Activated naive CD8-positive, alpha-beta T cell (primary cell): ENCODE measurements at regions not wholly inside any gene's neighbourhood (a gene's known extent, or its start where the extent isn't known, plus 50 kb on each side); places are given as distances from the start of the nearest gene placed in this dataset.

Experiments used
- H3K27ac Mint-ChIP-seq: one replicate; pipeline ENCODE4 v1.8.0; 2021; ENCODE audit warnings: mixed read lengths
- H3K27me3 Mint-ChIP-seq: one replicate; pipeline ENCODE4 v1.8.0; 2021; ENCODE audit warnings: mixed read lengths
- H3K36me3 Mint-ChIP-seq: one replicate; pipeline ENCODE4 v1.8.0; 2021; ENCODE audit warnings: mixed read lengths
- H3K4me1 Mint-ChIP-seq: one replicate; pipeline ENCODE4 v1.8.0; 2021; ENCODE audit warnings: low read depth, mixed read lengths
- H3K4me3 Mint-ChIP-seq: one replicate; pipeline ENCODE4 v1.8.0; 2021; ENCODE audit warnings: mild to moderate bottlenecking, mixed read lengths
- H3K9me3 Mint-ChIP-seq: one replicate; pipeline ENCODE4 v1.8.0; 2021; ENCODE audit warnings: low read depth, mixed read lengths

- Mint-ChIP-seq H3K9me3 (peaks cover 3% of the 10 kb centered on the region), H3K4me3 (no peak overlapping the region), H3K36me3 (no peaks in the 10 kb centered on the region), H3K27me3 (no peaks in the 10 kb centered on the region), H3K27ac (no peak overlapping the region), H3K4me1 (no peaks in the 10 kb centered on the region)
These were observed 297.3 kb upstream of the MEIS1 start for GRCh38 chr2:66137606-66138130.

GRCh38 chr2:66134138-66134701 is 300.7 kb upstream of the MEIS1 start:
- Mint-ChIP-seq H3K27ac (no peak overlapping the region), H3K4me1 (no peaks in the 10 kb centered on the region), H3K4me3 (no peak overlapping the region), H3K27me3 (no peaks in the 10 kb centered on the region), H3K9me3 (peaks cover 3% of the 10 kb centered on the region), H3K36me3 (no peaks in the 10 kb centered on the region)

- no peaks in the 10 kb centered on the region for H3K36me3 Mint-ChIP-seq
- peaks cover 2% of the 10 kb centered on the region for H3K27me3 Mint-ChIP-seq
- H3K4me3 Mint-ChIP-seq, result no peak overlapping the region
- no peaks in the 10 kb centered on the region for H3K9me3 Mint-ChIP-seq
- H3K4me1 Mint-ChIP-seq, result no peaks in the 10 kb centered on the region
- H3K27ac Mint-ChIP-seq, result no peak overlapping the region
These were observed 307.3 kb upstream of the MEIS1 start for GRCh38 chr2:66127656-66128055.

GRCh38 chr2:66127061-66127460 is 307.9 kb upstream of the MEIS1 start:
- Mint-ChIP-seq H3K27me3 (peaks cover 2% of the 10 kb centered on the region), H3K27ac (no peak overlapping the region), H3K9me3 (no peaks in the 10 kb centered on the region), H3K4me1 (no peaks in the 10 kb centered on the region), H3K36me3 (no peaks in the 10 kb centered on the region), H3K4me3 (no peak overlapping the region)

- no peaks in the 10 kb centered on the region for H3K36me3 Mint-ChIP-seq
- H3K4me3 Mint-ChIP-seq, result no peak overlapping the region
- H3K27me3 Mint-ChIP-seq, result peaks cover 2% of the 10 kb centered on the region
- no peaks in the 10 kb centered on the region for H3K4me1 Mint-ChIP-seq
- no peak overlapping the region for H3K27ac Mint-ChIP-seq
- H3K9me3 Mint-ChIP-seq, result no peaks in the 10 kb centered on the region
These were observed 309.0 kb upstream of the MEIS1 start for GRCh38 chr2:66125951-66126350.

GRCh38 chr2:66122516-66122915 is 312.4 kb upstream of the MEIS1 start:
- H3K9me3 Mint-ChIP-seq, result peaks cover 12% of the 10 kb centered on the region
- no peaks in the 10 kb centered on the region for H3K4me1 Mint-ChIP-seq
- H3K4me3 Mint-ChIP-seq, result no peak overlapping the region
- no peak overlapping the region for H3K27ac Mint-ChIP-seq
- H3K27me3 Mint-ChIP-seq, result peaks cover 2% of the 10 kb centered on the region
- H3K36me3 Mint-ChIP-seq, result peaks cover 3% of the 10 kb centered on the region

GRCh38 chr2:66121946-66122345 is 313.0 kb upstream of the MEIS1 start:
- Mint-ChIP-seq H3K27ac (no peak overlapping the region), H3K4me1 (no peaks in the 10 kb centered on the region), H3K36me3 (peaks cover 3% of the 10 kb centered on the region), H3K9me3 (peaks cover 12% of the 10 kb centered on the region), H3K27me3 (peaks cover 2% of the 10 kb centered on the region), H3K4me3 (no peak overlapping the region)

GRCh38 chr2:66113988-66114625 is 320.8 kb upstream of the MEIS1 start:
- Mint-ChIP-seq H3K4me1 (no peaks in the 10 kb centered on the region), H3K27me3 (no peaks in the 10 kb centered on the region), H3K4me3 (no peak overlapping the region), H3K27ac (no peak overlapping the region), H3K36me3 (peaks cover 1% of the 10 kb centered on the region), H3K9me3 (peaks cover 17% of the 10 kb centered on the region)

- H3K9me3 Mint-ChIP-seq, result peaks cover 10% of the 10 kb centered on the region
- no peak overlapping the region for H3K27ac Mint-ChIP-seq
- no peaks in the 10 kb centered on the region for H3K36me3 Mint-ChIP-seq
- no peaks in the 10 kb centered on the region for H3K4me1 Mint-ChIP-seq
- no peaks in the 10 kb centered on the region for H3K27me3 Mint-ChIP-seq
- H3K4me3 Mint-ChIP-seq, result no peak overlapping the region
These were observed 323.2 kb upstream of the MEIS1 start for GRCh38 chr2:66111706-66112105.

GRCh38 chr2:66110608-66111007 is 324.3 kb upstream of the MEIS1 start:
- Mint-ChIP-seq H3K4me1 (no peaks in the 10 kb centered on the region), H3K36me3 (no peaks in the 10 kb centered on the region)

GRCh38 chr2:66110086-66110485 is 324.8 kb upstream of the MEIS1 start:
- Mint-ChIP-seq H3K4me3 (no peak overlapping the region), H3K9me3 (peaks cover 10% of the 10 kb centered on the region), H3K27me3 (no peaks in the 10 kb centered on the region), H3K27ac (no peak overlapping the region), H3K4me1 (no peaks in the 10 kb centered on the region), H3K36me3 (no peaks in the 10 kb centered on the region)

More at GRCh38 chr2:66110608-66111007, 324.3 kb upstream of the MEIS1 start:
- H3K4me3 Mint-ChIP-seq, result no peak overlapping the region
- peaks cover 10% of the 10 kb centered on the region for H3K9me3 Mint-ChIP-seq
- H3K27me3 Mint-ChIP-seq, result no peaks in the 10 kb centered on the region
- H3K27ac Mint-ChIP-seq, result no peak overlapping the region

- H3K4me1 Mint-ChIP-seq, result no peaks in the 10 kb centered on the region
- no peak overlapping the region for H3K4me3 Mint-ChIP-seq
- no peak overlapping the region for H3K27ac Mint-ChIP-seq
- no peaks in the 10 kb centered on the region for H3K36me3 Mint-ChIP-seq
- peaks cover 8% of the 10 kb centered on the region for H3K9me3 Mint-ChIP-seq
- no peaks in the 10 kb centered on the region for H3K27me3 Mint-ChIP-seq
These were observed 325.5 kb upstream of the MEIS1 start for GRCh38 chr2:66109419-66109818.

GRCh38 chr2:66105066-66105753 is 329.7 kb upstream of the MEIS1 start:
- no peaks in the 10 kb centered on the region for H3K9me3 Mint-ChIP-seq
- H3K27me3 Mint-ChIP-seq, result no peaks in the 10 kb centered on the region
- H3K36me3 Mint-ChIP-seq, result no peaks in the 10 kb centered on the region
- H3K27ac Mint-ChIP-seq, result no peak overlapping the region
- no peak overlapping the region for H3K4me3 Mint-ChIP-seq
- no peaks in the 10 kb centered on the region for H3K4me1 Mint-ChIP-seq

- H3K9me3 Mint-ChIP-seq, result no peaks in the 10 kb centered on the region
- H3K4me1 Mint-ChIP-seq, result no peaks in the 10 kb centered on the region
- H3K36me3 Mint-ChIP-seq, result no peaks in the 10 kb centered on the region
- H3K27me3 Mint-ChIP-seq, result no peaks in the 10 kb centered on the region
- no peak overlapping the region for H3K27ac Mint-ChIP-seq
- H3K4me3 Mint-ChIP-seq, result no peak overlapping the region
These were observed 331.3 kb upstream of the MEIS1 start for GRCh38 chr2:66103581-66103980.

GRCh38 chr2:66101206-66101605 is 333.7 kb upstream of the MEIS1 start:
- Mint-ChIP-seq H3K36me3 (no peaks in the 10 kb centered on the region), H3K9me3 (no peaks in the 10 kb centered on the region), H3K27me3 (no peaks in the 10 kb centered on the region), H3K27ac (no peak overlapping the region), H3K4me1 (no peaks in the 10 kb centered on the region), H3K4me3 (no peak overlapping the region)
